ENCODE measurements at regions not wholly inside any gene's neighbourhood (a gene's known extent, or its start where the extent isn't known, plus 50 kb on each side); places are given as distances from the start of the nearest gene placed in this dataset.

DNA sequence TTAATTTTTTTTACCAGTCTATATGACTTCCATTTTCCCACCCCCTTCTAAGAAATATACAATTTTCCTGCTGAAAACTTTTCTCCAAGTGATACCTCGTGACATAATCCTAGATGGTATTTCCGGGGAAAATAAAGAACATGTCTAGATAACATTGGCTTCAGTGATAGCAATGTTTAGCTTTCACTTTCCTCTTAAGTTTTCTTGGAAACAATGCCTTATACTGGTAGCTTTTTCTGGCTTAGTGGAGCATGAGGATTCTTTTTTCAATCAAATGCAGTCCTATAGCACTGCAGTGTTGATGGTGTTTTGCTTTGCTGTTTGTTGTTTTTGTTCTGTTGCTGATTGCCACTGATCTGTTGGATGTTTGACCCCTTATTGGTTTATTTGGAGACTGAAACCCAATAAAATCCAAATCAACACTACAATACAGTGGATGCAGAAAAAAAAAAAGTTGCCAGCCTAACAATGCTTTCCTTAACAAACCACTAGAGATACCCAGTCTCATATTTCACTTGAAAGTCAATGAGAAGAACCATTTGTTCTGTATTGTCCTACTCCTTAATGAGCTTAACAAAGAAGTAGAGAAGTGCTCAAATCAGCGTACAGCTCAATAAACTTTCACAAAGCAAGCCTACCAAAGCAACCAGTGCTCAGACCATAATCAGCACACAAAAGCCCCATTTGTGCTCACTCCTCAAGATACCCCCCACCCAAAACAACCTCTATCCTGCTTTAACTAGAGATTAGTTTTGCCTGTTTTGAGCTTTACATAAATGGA is 74.2 kb upstream of the GRAMD2B start:
- peaks cover 19% of the 10 kb centered on the region for H3K27me3 Mint-ChIP-seq
- H3K4me1 Mint-ChIP-seq: no peaks in the 10 kb centered on the region
- ATAC-seq (ENCODE audit: low read depth): no peak
- CTCF ChIA-PET: interaction anchor here (0.7 to 4.8 kb wide), 2 partner anchors 10 to 135 kb away, joined by 3 to 20 read pairs; no protein-coding TSS in a partner anchor
- DNase-seq: no peak
- H3K27ac Mint-ChIP-seq: no peak overlapping the region
- intact Hi-C loops (cut with micrococcal nuclease): no loop called here
- H3K4me3 Mint-ChIP-seq: no peak overlapping the region
- no peaks in the 10 kb centered on the region for H3K36me3 Mint-ChIP-seq (ENCODE audit: low read depth)
- POLR2A ChIA-PET: no interaction called here
- no peaks in the 10 kb centered on the region for H3K9me3 Mint-ChIP-seq
- TF ChIP-seq, protein P1, sequence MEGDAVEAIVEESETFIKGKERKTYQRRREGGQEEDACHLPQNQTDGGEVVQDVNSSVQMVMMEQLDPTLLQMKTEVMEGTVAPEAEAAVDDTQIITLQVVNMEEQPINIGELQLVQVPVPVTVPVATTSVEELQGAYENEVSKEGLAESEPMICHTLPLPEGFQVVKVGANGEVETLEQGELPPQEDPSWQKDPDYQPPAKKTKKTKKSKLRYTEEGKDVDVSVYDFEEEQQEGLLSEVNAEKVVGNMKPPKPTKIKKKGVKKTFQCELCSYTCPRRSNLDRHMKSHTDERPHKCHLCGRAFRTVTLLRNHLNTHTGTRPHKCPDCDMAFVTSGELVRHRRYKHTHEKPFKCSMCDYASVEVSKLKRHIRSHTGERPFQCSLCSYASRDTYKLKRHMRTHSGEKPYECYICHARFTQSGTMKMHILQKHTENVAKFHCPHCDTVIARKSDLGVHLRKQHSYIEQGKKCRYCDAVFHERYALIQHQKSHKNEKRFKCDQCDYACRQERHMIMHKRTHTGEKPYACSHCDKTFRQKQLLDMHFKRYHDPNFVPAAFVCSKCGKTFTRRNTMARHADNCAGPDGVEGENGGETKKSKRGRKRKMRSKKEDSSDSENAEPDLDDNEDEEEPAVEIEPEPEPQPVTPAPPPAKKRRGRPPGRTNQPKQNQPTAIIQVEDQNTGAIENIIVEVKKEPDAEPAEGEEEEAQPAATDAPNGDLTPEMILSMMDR (IDR thresholded peaks at IDR 0.05): no peak

- H3K4me3 Mint-ChIP-seq: no peak overlapping the region
- H3K27ac Mint-ChIP-seq: no peak overlapping the region
- TF ChIP-seq, protein P1 (IDR thresholded peaks at IDR 0.05): no peak
- no peaks in the 10 kb centered on the region for H3K9me3 Mint-ChIP-seq
- CTCF ChIA-PET: interaction anchor here (0.6 to 4.8 kb wide), 6 partner anchors 11 to 191 kb away, joined by 3 to 20 read pairs (median 3); no protein-coding TSS in a partner anchor
- H3K27me3 Mint-ChIP-seq: peaks cover 16% of the 10 kb centered on the region
- POLR2A ChIA-PET: no interaction called here
- no peak for ATAC-seq (ENCODE audit: low read depth)
- DNase-seq: no peak
- intact Hi-C loops (cut with micrococcal nuclease): loop anchor here (5.0 kb wide), 1 partner anchor 1141 kb away; no protein-coding TSS in a partner anchor
- H3K36me3 Mint-ChIP-seq (ENCODE audit: low read depth): no peaks in the 10 kb centered on the region
- H3K4me1 Mint-ChIP-seq: peaks cover 4% of the 10 kb centered on the region
These were observed 72.1 kb upstream of the GRAMD2B start for GRCh38 chr5:126351153-126351552.

GRCh38 chr5:126354012-126354857 is 69.0 kb upstream of the GRAMD2B start:
- ChIA-PET CTCF (interaction anchor here (0.9 to 1.9 kb wide), 4 partner anchors 146 to 187 kb away, joined by 3 to 5 read pairs (median 4); no protein-coding TSS in a partner anchor), POLR2A (no interaction called here)
- intact Hi-C loops (cut with micrococcal nuclease): loop anchor here (1.0 to 5.0 kb wide), 4 partner anchors 147 to 1138 kb away; no protein-coding TSS in a partner anchor
- TF ChIP-seq, protein P1 (IDR thresholded peaks at IDR 0.05): no peak
- Mint-ChIP-seq H3K36me3 (ENCODE audit: low read depth) (no peaks in the 10 kb centered on the region), H3K4me3 (no peak overlapping the region), H3K27ac (no peak overlapping the region), H3K27me3 (peaks cover 21% of the 10 kb centered on the region), H3K9me3 (no peaks in the 10 kb centered on the region), H3K4me1 (peaks cover 4% of the 10 kb centered on the region)
- DNase-seq: no peak
- peak; percentile 42 for ATAC-seq (ENCODE audit: low read depth)

DNA sequence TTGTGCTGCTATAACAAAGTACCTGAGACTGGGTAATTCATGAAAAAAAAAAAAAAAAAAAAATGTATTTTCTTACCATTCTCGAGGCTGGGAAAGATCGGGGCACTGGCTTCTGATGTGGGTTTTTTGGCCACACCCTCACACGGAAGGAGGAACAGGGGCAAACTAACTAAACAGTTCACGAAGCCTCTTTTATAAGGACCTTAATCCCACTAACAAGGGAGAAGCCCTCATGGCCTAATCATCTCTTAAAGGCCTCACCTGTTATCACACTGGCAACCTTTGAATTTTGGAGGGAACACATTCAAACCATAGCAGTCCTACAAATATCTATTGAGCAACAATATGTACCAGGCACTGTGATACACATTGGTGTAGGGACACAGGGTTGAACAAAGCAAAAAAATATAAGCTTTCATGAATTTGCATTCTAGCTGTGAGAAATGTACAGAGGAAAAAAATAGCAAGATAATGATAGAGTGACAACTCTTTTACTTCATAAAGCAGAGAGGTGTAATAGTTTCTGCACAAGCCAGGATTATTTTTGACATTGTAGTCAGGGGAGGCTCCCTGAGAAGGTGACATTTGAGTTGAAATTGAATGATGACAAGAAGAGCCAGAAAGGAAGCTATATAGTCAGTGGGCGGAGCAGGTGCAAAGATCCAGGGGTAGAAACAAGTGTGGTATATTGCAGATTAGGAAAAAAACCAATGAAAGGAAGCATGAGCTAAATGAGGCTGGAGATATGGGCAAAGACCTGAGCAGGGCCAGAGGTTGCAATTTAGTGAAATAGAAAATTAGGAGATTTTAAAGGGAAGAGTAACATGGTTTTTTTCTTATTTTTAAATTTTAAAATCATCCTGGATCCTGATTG is 68.1 kb upstream of the GRAMD2B start:
- intact Hi-C loops (cut with micrococcal nuclease): loop anchor here (1.0 to 5.0 kb wide), 4 partner anchors 146 to 1137 kb away; no protein-coding TSS in a partner anchor
- Mint-ChIP-seq H3K4me1 (peaks cover 4% of the 10 kb centered on the region), H3K9me3 (no peaks in the 10 kb centered on the region), H3K36me3 (ENCODE audit: low read depth) (no peaks in the 10 kb centered on the region), H3K27ac (no peak overlapping the region), H3K27me3 (peaks cover 23% of the 10 kb centered on the region), H3K4me3 (no peak overlapping the region)
- no peak for DNase-seq
- TF ChIP-seq, protein P1 (IDR thresholded peaks at IDR 0.05): no peak
- no peak for ATAC-seq (ENCODE audit: low read depth)
- ChIA-PET CTCF (interaction anchor here (1.2 to 1.5 kb wide), 2 partner anchors 145 to 246 kb away, joined by 3 to 5 read pairs; partner anchors contain the start of gene PHAX), POLR2A (no interaction called here)
